ENCODE measurements at regions not wholly inside any gene's neighbourhood (a gene's known extent, or its start where the extent isn't known, plus 50 kb on each side); places are given as distances from the start of the nearest gene placed in this dataset.

DNA sequence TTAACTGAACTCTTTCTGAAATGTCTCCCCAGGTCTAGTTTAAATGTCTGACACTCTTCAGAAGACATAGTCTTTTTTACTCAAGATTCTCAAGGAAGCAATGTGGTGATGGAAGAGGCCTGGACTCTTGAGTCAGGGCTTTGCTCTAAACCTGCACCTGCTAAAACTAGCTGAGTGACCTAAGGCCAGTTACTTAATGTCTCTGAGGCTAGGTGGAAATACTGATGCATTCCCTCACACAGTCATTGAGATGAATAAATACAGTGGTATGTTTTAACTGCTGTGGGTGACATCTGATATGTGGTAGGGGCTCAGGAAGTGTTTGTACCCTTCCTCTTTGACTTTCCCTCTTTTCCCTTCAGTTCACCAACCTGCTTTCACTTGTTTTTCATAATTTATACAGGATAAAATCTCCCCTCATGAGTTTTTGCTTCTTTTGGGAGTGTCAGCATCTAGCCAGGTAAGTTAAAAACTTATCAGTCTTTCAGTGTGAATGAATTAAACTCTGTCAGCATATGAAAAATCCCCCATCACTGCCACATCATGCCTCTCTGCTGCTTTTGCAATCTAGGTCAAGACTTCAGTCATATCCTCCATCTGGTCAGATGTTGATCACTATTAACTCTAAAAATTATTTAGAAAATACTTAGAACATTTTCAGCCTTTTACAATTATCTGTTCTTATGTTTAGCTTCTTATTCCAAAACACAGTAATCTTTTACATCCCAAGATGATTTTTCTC is 178.7 kb upstream of the TNFAIP3 start:
- Histone ChIP-seq H3K27ac (ENCODE audit: low read depth in 2 of 2, low read length in 1 of 2) (no peak overlapping the region), H2AFZ (ENCODE audit: low read depth) (no peak overlapping the region), H3K4me2 (no peak overlapping the region), H3K9me3 (no peaks in the 10 kb centered on the region), H3K9me2 (no peaks in the 10 kb centered on the region), H3K4me3 (ENCODE audit: low read depth in 2 of 2, low read length in 1 of 2) (no peak overlapping the region), H3F3A (replicated peaks; ENCODE audit: insufficient read depth) (no peaks in the 10 kb centered on the region), H3K36me3 (replicated peaks in 1 of 2; ENCODE audit: control insufficient read depth in 1 of 2, insufficient read depth in 2 of 2, low read length in 1 of 2) (no peaks in the 10 kb centered on the region), H3K79me2 (ENCODE audit: insufficient read depth) (no peaks in the 10 kb centered on the region), H3K27me3 (ENCODE audit: insufficient read depth) (no peaks in the 10 kb centered on the region), H3K4me1 (ENCODE audit: control insufficient read depth in 1 of 2, insufficient read depth in 2 of 2, low read depth in 1 of 2, low read length in 1 of 2) (no peaks in the 10 kb centered on the region), H3K9ac (no peak overlapping the region), H4K20me1 (ENCODE audit: insufficient read depth) (no peaks in the 10 kb centered on the region)
- POLR2A ChIA-PET, result no interaction called here
- CTCF ChIA-PET, result interaction anchor here (0.7 to 1.2 kb wide), 2 partner anchors 20 to 317 kb away, joined by 3 to 6 read pairs; no protein-coding TSS in a partner anchor
- no peak for TF ChIP-seq GABPA (IDR thresholded peaks at IDR 0.05; ENCODE audit: low read depth)
- TF ChIP-seq, protein P1, sequence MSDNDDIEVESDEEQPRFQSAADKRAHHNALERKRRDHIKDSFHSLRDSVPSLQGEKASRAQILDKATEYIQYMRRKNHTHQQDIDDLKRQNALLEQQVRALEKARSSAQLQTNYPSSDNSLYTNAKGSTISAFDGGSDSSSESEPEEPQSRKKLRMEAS (IDR thresholded peaks at IDR 0.05; ENCODE audit: low read depth), result no peak
- TF ChIP-seq, protein P2, sequence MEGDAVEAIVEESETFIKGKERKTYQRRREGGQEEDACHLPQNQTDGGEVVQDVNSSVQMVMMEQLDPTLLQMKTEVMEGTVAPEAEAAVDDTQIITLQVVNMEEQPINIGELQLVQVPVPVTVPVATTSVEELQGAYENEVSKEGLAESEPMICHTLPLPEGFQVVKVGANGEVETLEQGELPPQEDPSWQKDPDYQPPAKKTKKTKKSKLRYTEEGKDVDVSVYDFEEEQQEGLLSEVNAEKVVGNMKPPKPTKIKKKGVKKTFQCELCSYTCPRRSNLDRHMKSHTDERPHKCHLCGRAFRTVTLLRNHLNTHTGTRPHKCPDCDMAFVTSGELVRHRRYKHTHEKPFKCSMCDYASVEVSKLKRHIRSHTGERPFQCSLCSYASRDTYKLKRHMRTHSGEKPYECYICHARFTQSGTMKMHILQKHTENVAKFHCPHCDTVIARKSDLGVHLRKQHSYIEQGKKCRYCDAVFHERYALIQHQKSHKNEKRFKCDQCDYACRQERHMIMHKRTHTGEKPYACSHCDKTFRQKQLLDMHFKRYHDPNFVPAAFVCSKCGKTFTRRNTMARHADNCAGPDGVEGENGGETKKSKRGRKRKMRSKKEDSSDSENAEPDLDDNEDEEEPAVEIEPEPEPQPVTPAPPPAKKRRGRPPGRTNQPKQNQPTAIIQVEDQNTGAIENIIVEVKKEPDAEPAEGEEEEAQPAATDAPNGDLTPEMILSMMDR (IDR thresholded peaks at IDR 0.05), result no peak
- no peak for TF ChIP-seq CHD2 (IDR thresholded peaks at IDR 0.05; ENCODE audit: low read length, partially characterized antibody)
- TF ChIP-seq ELF1 (IDR thresholded peaks at IDR 0.05), result no peak
- no peak for DNase-seq

GRCh38 chr6:137689377-137689776 is 177.7 kb upstream of the TNFAIP3 start:
- Histone ChIP-seq H3K4me3 (ENCODE audit: low read depth in 2 of 2, low read length in 1 of 2) (no peak overlapping the region), H3K36me3 (replicated peaks in 1 of 2; ENCODE audit: control insufficient read depth in 1 of 2, insufficient read depth in 2 of 2, low read length in 1 of 2) (no peaks in the 10 kb centered on the region), H3K4me1 (ENCODE audit: control insufficient read depth in 1 of 2, insufficient read depth in 2 of 2, low read depth in 1 of 2, low read length in 1 of 2) (no peaks in the 10 kb centered on the region), H3K9ac (no peak overlapping the region), H2AFZ (ENCODE audit: low read depth) (no peak overlapping the region), H3K4me2 (no peak overlapping the region), H3F3A (replicated peaks; ENCODE audit: insufficient read depth) (no peaks in the 10 kb centered on the region), H3K79me2 (ENCODE audit: insufficient read depth) (no peaks in the 10 kb centered on the region), H3K27ac (ENCODE audit: low read depth in 2 of 2, low read length in 1 of 2) (no peak overlapping the region), H3K9me2 (no peaks in the 10 kb centered on the region), H4K20me1 (ENCODE audit: insufficient read depth) (no peaks in the 10 kb centered on the region), H3K27me3 (ENCODE audit: insufficient read depth) (no peaks in the 10 kb centered on the region), H3K9me3 (no peaks in the 10 kb centered on the region)
- POLR2A ChIA-PET, result no interaction called here
- 5% methylated on average over 4 of the region's 4 CpGs for WGBS (ENCODE audit: low lambda C conversion rate)
- no peak for DNase-seq
- CTCF ChIA-PET, result interaction anchor here (0.8 kb wide), 1 partner anchor 18 kb away, joined by 3 read pairs; no protein-coding TSS in a partner anchor
- no peak for TF ChIP-seq REST (IDR thresholded peaks at IDR 0.05; ENCODE audit: low read depth, low read length)
- no peak for TF ChIP-seq ELF1 (IDR thresholded peaks at IDR 0.05)
- TF ChIP-seq YY1 (IDR thresholded peaks at IDR 0.05; ENCODE audit: low read depth), result no peak
- TF ChIP-seq IRF3 (IDR thresholded peaks at IDR 0.05; ENCODE audit: low read depth, low read length), result no peak
- TF ChIP-seq, protein P3, sequence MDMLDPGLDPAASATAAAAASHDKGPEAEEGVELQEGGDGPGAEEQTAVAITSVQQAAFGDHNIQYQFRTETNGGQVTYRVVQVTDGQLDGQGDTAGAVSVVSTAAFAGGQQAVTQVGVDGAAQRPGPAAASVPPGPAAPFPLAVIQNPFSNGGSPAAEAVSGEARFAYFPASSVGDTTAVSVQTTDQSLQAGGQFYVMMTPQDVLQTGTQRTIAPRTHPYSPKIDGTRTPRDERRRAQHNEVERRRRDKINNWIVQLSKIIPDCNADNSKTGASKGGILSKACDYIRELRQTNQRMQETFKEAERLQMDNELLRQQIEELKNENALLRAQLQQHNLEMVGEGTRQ (IDR thresholded peaks at IDR 0.05; ENCODE audit: borderline replicate concordance, low read depth, low read length), result no peak

Measured in SK-N-SH (cell line).